ENCODE measurements at regions not wholly inside any gene's neighbourhood (a gene's known extent, or its start where the extent isn't known, plus 50 kb on each side); places are given as distances from the start of the nearest gene placed in this dataset.

DNA sequence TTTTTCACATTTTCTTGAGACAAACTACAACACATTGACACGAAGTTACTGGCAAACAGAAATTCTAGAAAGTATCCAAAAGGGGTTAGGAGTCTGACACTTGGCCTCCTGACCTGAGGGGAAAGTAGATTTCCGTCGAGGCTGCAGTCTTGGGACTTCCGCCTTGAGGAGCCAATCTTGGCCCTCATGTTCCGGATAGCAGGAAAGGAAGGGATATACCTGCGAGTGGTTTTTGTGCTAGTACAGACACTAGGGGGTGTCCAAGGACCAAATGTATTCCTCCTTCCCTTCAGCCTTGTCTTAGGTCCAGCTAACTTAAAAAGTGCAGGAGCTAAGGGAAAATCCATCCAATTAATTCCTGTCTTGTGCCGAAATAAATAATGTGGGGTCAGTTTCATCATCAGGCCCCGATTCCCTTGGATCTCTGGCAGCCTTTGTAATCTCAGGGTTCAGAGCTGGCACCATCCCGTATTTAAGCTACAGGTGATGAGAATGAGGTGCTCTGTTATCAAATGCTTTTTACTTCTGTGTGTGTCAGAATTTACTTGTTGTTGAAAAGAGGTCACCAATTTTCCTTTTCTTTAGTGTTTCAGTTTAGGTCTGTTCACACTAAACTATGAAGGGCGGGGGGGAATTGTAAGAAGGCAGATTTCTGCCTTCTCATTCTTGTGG lies 330.2 kb upstream of the FANCL start:
- no peak for TF ChIP-seq ZNF274 (IDR thresholded peaks at IDR 0.05; ENCODE audit: low read depth, low read length)
- TF ChIP-seq SUZ12 (IDR thresholded peaks at IDR 0.05; ENCODE audit: extremely low read depth, insufficient read depth, insufficient read length), result no peak
